ENCODE measurements at regions not wholly inside any gene's neighbourhood (a gene's known extent, or its start where the extent isn't known, plus 50 kb on each side); places are given as distances from the start of the nearest gene placed in this dataset.

GRCh38 chr12:43028826-43029225, 439.3 kb upstream of the PRICKLE1 start:
- Histone ChIP-seq H3K4me3 (replicated peaks in 1 of 4; ENCODE audit: control extremely low read depth in 1 of 4, insufficient read depth in 1 of 4, low read depth in 3 of 4, low read length in 4 of 4) (no peak overlapping the region), H3K36me3 (ENCODE audit: control insufficient read depth, insufficient read depth, low read length) (no peaks in the 10 kb centered on the region), H3K4me1 (ENCODE audit: control insufficient read depth, extremely low read depth, insufficient read depth, low read length) (no peaks in the 10 kb centered on the region), H2AFZ (ENCODE audit: low read length) (no peak overlapping the region), H3K79me2 (ENCODE audit: control insufficient read depth, insufficient read depth, low read length) (no peaks in the 10 kb centered on the region), H3K9me3 (ENCODE audit: control insufficient read depth, insufficient read depth, low read depth, low read length) (no peaks in the 10 kb centered on the region), H3K27me3 (ENCODE audit: control insufficient read depth, insufficient read depth, low read length) (no peaks in the 10 kb centered on the region), H3K27ac (ENCODE audit: insufficient read depth, low read length) (no peak overlapping the region), H3K4me2 (ENCODE audit: extremely low read depth, insufficient read depth, low read length) (no peak overlapping the region), H3K9ac (ENCODE audit: insufficient read depth, low read length) (no peak overlapping the region), H4K20me1 (ENCODE audit: control insufficient read depth, extremely low read depth, insufficient read depth, low read length) (no peaks in the 10 kb centered on the region)
- TF ChIP-seq CTCF (conservative IDR thresholded peaks at IDR 0.05 in 1 of 2, IDR thresholded peaks at IDR 0.05 in 1 of 2; ENCODE audit: low read depth in 1 of 2, low read length in 2 of 2) (no peak), EZH2 (IDR thresholded peaks at IDR 0.05; ENCODE audit: low read length, missing control alignments) (no peak)
- DNase-seq (ENCODE audit: low read depth in 2 of 2) = peak in 1 of 2 donors; percentile 62

- Histone ChIP-seq H3K9me3 (ENCODE audit: control insufficient read depth, insufficient read depth, low read depth, low read length) (no peaks in the 10 kb centered on the region), H3K4me1 (ENCODE audit: control insufficient read depth, extremely low read depth, insufficient read depth, low read length) (no peaks in the 10 kb centered on the region), H2AFZ (ENCODE audit: low read length) (no peak overlapping the region), H3K36me3 (ENCODE audit: control insufficient read depth, insufficient read depth, low read length) (no peaks in the 10 kb centered on the region), H3K27ac (ENCODE audit: insufficient read depth, low read length) (no peak overlapping the region), H3K9ac (ENCODE audit: insufficient read depth, low read length) (no peak overlapping the region), H3K4me3 (replicated peaks in 1 of 4; ENCODE audit: control extremely low read depth in 1 of 4, insufficient read depth in 1 of 4, low read depth in 3 of 4, low read length in 4 of 4) (no peak overlapping the region), H3K79me2 (ENCODE audit: control insufficient read depth, insufficient read depth, low read length) (no peaks in the 10 kb centered on the region), H3K4me2 (ENCODE audit: extremely low read depth, insufficient read depth, low read length) (no peak overlapping the region), H3K27me3 (ENCODE audit: control insufficient read depth, insufficient read depth, low read length) (peaks cover 3% of the 10 kb centered on the region), H4K20me1 (ENCODE audit: control insufficient read depth, extremely low read depth, insufficient read depth, low read length) (no peaks in the 10 kb centered on the region)
- peak in 1 of 2 donors; percentile 15 for DNase-seq (ENCODE audit: low read depth in 2 of 2)
- no peak for TF ChIP-seq CTCF (conservative IDR thresholded peaks at IDR 0.05 in 1 of 2, IDR thresholded peaks at IDR 0.05 in 1 of 2; ENCODE audit: low read depth in 1 of 2, low read length in 2 of 2)
- TF ChIP-seq EZH2 (IDR thresholded peaks at IDR 0.05; ENCODE audit: low read length, missing control alignments) = no peak
Measured at GRCh38 chr12:43022838-43023237, 433.3 kb upstream of the PRICKLE1 start.

GRCh38 chr12:43015090-43015737, 425.7 kb upstream of the PRICKLE1 start:
- no peaks in the 10 kb centered on the region for H3K36me3 ChIP-seq (ENCODE audit: control insufficient read depth, insufficient read depth, low read length)
- H3K27me3 ChIP-seq (ENCODE audit: control insufficient read depth, insufficient read depth, low read length) = no peaks in the 10 kb centered on the region
- no peak for TF ChIP-seq EZH2 (IDR thresholded peaks at IDR 0.05; ENCODE audit: low read length, missing control alignments)
- TF ChIP-seq CTCF (conservative IDR thresholded peaks at IDR 0.05 in 1 of 2, IDR thresholded peaks at IDR 0.05 in 1 of 2; ENCODE audit: low read depth in 1 of 2, low read length in 2 of 2) = no peak
- no peak overlapping the region for H3K4me3 ChIP-seq (replicated peaks in 1 of 4; ENCODE audit: control extremely low read depth in 1 of 4, insufficient read depth in 1 of 4, low read depth in 3 of 4, low read length in 4 of 4)
- no peaks in the 10 kb centered on the region for H4K20me1 ChIP-seq (ENCODE audit: control insufficient read depth, extremely low read depth, insufficient read depth, low read length)
- no peak overlapping the region for H3K27ac ChIP-seq (ENCODE audit: insufficient read depth, low read length)
- no peak overlapping the region for H3K4me2 ChIP-seq (ENCODE audit: extremely low read depth, insufficient read depth, low read length)
- H3K79me2 ChIP-seq (ENCODE audit: control insufficient read depth, insufficient read depth, low read length) = no peaks in the 10 kb centered on the region
- H3K9ac ChIP-seq (ENCODE audit: insufficient read depth, low read length) = no peak overlapping the region
- H3K9me3 ChIP-seq (ENCODE audit: control insufficient read depth, insufficient read depth, low read depth, low read length) = no peaks in the 10 kb centered on the region
- H2AFZ ChIP-seq (ENCODE audit: low read length) = no peak overlapping the region
- DNase-seq (ENCODE audit: low read depth in 2 of 2) = no peak
- no peaks in the 10 kb centered on the region for H3K4me1 ChIP-seq (ENCODE audit: control insufficient read depth, extremely low read depth, insufficient read depth, low read length)

All from fibroblast of lung (primary cell).